SK-N-SH (cell line): ENCODE measurements at regions not wholly inside any gene's neighbourhood (a gene's known extent, or its start where the extent isn't known, plus 50 kb on each side); places are given as distances from the start of the nearest gene placed in this dataset.

Experiments
- CTCF ChIA-PET: fragments of 300-600, 350-600 bp; formaldehyde crosslinking; extraction: SDS; loops from one replicate; lab custom pipeline; 2021; lab: Yijun Ruan, JAX
- POLR2A ChIA-PET: fragments of 350-600 bp; sonication (Branson Sonifier 250); formaldehyde crosslinking; extraction: SDS; loops from one replicate; lab custom pipeline; 2020; ENCODE audit warnings: antibody characterized with exemption, inconsistent platforms; lab: Yijun Ruan, JAX
- DNase-seq: peaks from one replicate; pipeline ENCODE4 v3.0.0; 2012
- H2AFZ ChIP-seq: fragments of 200-600 bp; sonication (generic); 2 replicates; pipeline ENCODE4 v1.8.1; 2016; ENCODE audit warnings: antibody characterized with exemption, mild to moderate bottlenecking, low read depth
- H3F3A ChIP-seq: fragments of 200-600 bp; sonication (generic); replicated peaks from 2 replicates; pipeline ENCODE3; 2016; ENCODE audit warnings: antibody characterized with exemption, mild to moderate bottlenecking; ENCODE audit not compliant: insufficient read depth
- H3K27ac ChIP-seq, 2 experiments: fragments of 200-500 bp in 1 of 2; fragments of 200-600 bp in 1 of 2; sonication (Bioruptor generic) in 1 of 2; sonication (generic), shearing (Covaris generic) in 1 of 2; 2 replicates each; pipeline versions ENCODE4 v1.5.1 to v1.6.1; 2014 to 2016; ENCODE audit warnings: low read depth in 2 of 2, inconsistent platforms in 1 of 2, low read length in 1 of 2, mild to moderate bottlenecking in 1 of 2, mixed read lengths in 1 of 2
- H3K27me3 ChIP-seq: fragments of 200-600 bp; sonication (generic), shearing (Covaris generic); 2 replicates; pipeline ENCODE4 v1.6.1; 2016; ENCODE audit warnings: mixed run types; ENCODE audit not compliant: insufficient read depth
- H3K36me3 ChIP-seq, 2 experiments: fragments of 200-500 bp in 1 of 2; fragments of 200-600 bp in 1 of 2; sonication (Bioruptor generic) in 1 of 2; sonication (generic) in 1 of 2; replicated peaks in 1 of 2; 2 replicates each; pipeline versions ENCODE3 to v1.5.1; 2014 to 2016; ENCODE audit warnings: low read length in 1 of 2, mild to moderate bottlenecking in 1 of 2; ENCODE audit not compliant: insufficient read depth in 2 of 2, control insufficient read depth in 1 of 2
- H3K4me1 ChIP-seq, 2 experiments: fragments of 200-500 bp in 1 of 2; fragments of 200-600 bp in 1 of 2; sonication (Bioruptor generic) in 1 of 2; sonication (generic), shearing (Covaris generic) in 1 of 2; 2 replicates each; pipeline versions ENCODE4 v1.5.1 to v1.6.1; 2014 to 2016; ENCODE audit warnings: low read depth in 1 of 2, low read length in 1 of 2, mixed run types in 1 of 2; ENCODE audit not compliant: insufficient read depth in 2 of 2, control insufficient read depth in 1 of 2
- H3K4me2 ChIP-seq: fragments of 200-600 bp; sonication (generic), shearing (Covaris generic); 2 replicates; pipeline ENCODE4 v1.6.1; 2017; ENCODE audit warnings: mixed run types
- H3K4me3 ChIP-seq, 2 experiments: fragments of 200-500 bp in 1 of 2; fragments of 200-600 bp in 1 of 2; sonication (Bioruptor generic) in 1 of 2; sonication (generic), shearing (Covaris generic) in 1 of 2; 2 replicates each; pipeline versions ENCODE4 v1.5.1 to v1.8.1; 2014 to 2016; ENCODE audit warnings: low read depth in 2 of 2, inconsistent platforms in 1 of 2, low read length in 1 of 2, mild to moderate bottlenecking in 1 of 2, mixed read lengths in 1 of 2, moderate library complexity in 1 of 2
- H3K79me2 ChIP-seq: fragments of 200-600 bp; sonication (generic); 2 replicates; pipeline ENCODE4 v1.8.1; 2017; ENCODE audit warnings: mild to moderate bottlenecking; ENCODE audit not compliant: insufficient read depth
- H3K9ac ChIP-seq: fragments of 200-600 bp; sonication (generic); 2 replicates; pipeline ENCODE4 v1.6.1; 2017; ENCODE audit warnings: mixed run types
- H3K9me2 ChIP-seq: fragments of 200-600 bp; sonication (generic); 2 replicates; pipeline ENCODE4 v1.6.1; 2017; ENCODE audit warnings: mixed run types
- H3K9me3 ChIP-seq: fragments of 200-600 bp; sonication (generic); 2 replicates; pipeline ENCODE4 v1.6.1; 2017; ENCODE audit warnings: mixed run types, mild to moderate bottlenecking, moderate library complexity
- H4K20me1 ChIP-seq: fragments of 200-600 bp; sonication (generic); 2 replicates; pipeline ENCODE4 v1.6.1; 2017; ENCODE audit warnings: mild to moderate bottlenecking, mixed run types; ENCODE audit not compliant: insufficient read depth
- FOSL2 ChIP-seq: IDR thresholded peaks from 2 replicates; pipeline ENCODE4 v1.4.0; 2012; ENCODE audit warnings: low read depth, mild to moderate bottlenecking, moderate library complexity, borderline replicate concordance
- FOXJ3 ChIP-seq: sonication (generic); formaldehyde crosslinking; IDR thresholded peaks from 2 replicates; pipeline ENCODE4 v1.5.1; 2020; ENCODE audit warnings: mild to moderate bottlenecking, missing genetic modification reagents
- GABPA ChIP-seq: IDR thresholded peaks from 2 replicates; pipeline ENCODE4 v1.4.0; 2012; ENCODE audit warnings: low read depth, mild to moderate bottlenecking
- GATA2 ChIP-seq: sonication (generic); formaldehyde crosslinking; IDR thresholded peaks from 2 replicates; pipeline ENCODE4 v1.5.0; 2020; ENCODE audit warnings: mild to moderate bottlenecking, missing genetic modification reagents
- JUND ChIP-seq: IDR thresholded peaks from 2 replicates; pipeline ENCODE4 v1.4.0; 2012
- MEF2A ChIP-seq: IDR thresholded peaks from 2 replicates; pipeline ENCODE4 v1.4.0; 2012; ENCODE audit warnings: low read depth, borderline replicate concordance
- MXI1 ChIP-seq: IDR thresholded peaks from 2 replicates; pipeline ENCODE4 v1.6.1; 2012; ENCODE audit warnings: mild to moderate bottlenecking, low read depth, low read length, improper control_type of control experiment
- NFIC ChIP-seq: IDR thresholded peaks from 2 replicates; pipeline ENCODE4 v1.4.0; 2012; ENCODE audit warnings: borderline replicate concordance
- NRF1 ChIP-seq: IDR thresholded peaks from 2 replicates; pipeline ENCODE4 v1.6.1; 2012; ENCODE audit warnings: low read depth, mild to moderate bottlenecking, low read length
- RAD21 ChIP-seq: IDR thresholded peaks from 2 replicates; pipeline ENCODE4 v1.6.1; 2012; ENCODE audit warnings: mild to moderate bottlenecking, low read length
- RFX5 ChIP-seq: IDR thresholded peaks from 2 replicates; pipeline ENCODE4 v1.6.1; 2012; ENCODE audit warnings: mild to moderate bottlenecking, improper control_type of control experiment, low read length
- TEAD4 ChIP-seq: IDR thresholded peaks from 2 replicates; pipeline ENCODE4 v1.4.0; 2012; ENCODE audit warnings: mild to moderate bottlenecking, borderline replicate concordance; ENCODE audit not compliant: insufficient read depth
- USF2 ChIP-seq: fragments of 150-350 bp; IDR thresholded peaks from 2 replicates; pipeline ENCODE4 v1.6.1; 2017; ENCODE audit warnings: antibody characterized with exemption, low read length, low read depth, borderline replicate concordance
- YY1 ChIP-seq: IDR thresholded peaks from 2 replicates; pipeline ENCODE4 v1.4.0; 2012; ENCODE audit warnings: low read depth, mild to moderate bottlenecking
- ZBTB33 ChIP-seq: IDR thresholded peaks from 2 replicates; pipeline ENCODE4 v1.4.0; 2012; ENCODE audit warnings: low read depth, borderline replicate concordance
- WGBS: methylation state at CpG from one replicate; pipeline ENCODE4 v1.1.6; 2017; ENCODE audit warnings: low lambda C conversion rate; 5-methylcytosine and 5-hydroxymethylcytosine counted together
- TF ChIP-seq, protein P1 (sequence below): IDR thresholded peaks from 2 replicates; pipeline ENCODE4; 2012
- TF ChIP-seq, protein P2 (sequence below): IDR thresholded peaks from 2 replicates; pipeline ENCODE4 v1.4.0; 2012; ENCODE audit warnings: low read depth
- TF ChIP-seq, protein P3 (sequence below): fragments of 150-350 bp; IDR thresholded peaks from 2 replicates; pipeline ENCODE4 v1.6.1; 2016; ENCODE audit warnings: mild to moderate bottlenecking, low read depth, low read length

DNA sequence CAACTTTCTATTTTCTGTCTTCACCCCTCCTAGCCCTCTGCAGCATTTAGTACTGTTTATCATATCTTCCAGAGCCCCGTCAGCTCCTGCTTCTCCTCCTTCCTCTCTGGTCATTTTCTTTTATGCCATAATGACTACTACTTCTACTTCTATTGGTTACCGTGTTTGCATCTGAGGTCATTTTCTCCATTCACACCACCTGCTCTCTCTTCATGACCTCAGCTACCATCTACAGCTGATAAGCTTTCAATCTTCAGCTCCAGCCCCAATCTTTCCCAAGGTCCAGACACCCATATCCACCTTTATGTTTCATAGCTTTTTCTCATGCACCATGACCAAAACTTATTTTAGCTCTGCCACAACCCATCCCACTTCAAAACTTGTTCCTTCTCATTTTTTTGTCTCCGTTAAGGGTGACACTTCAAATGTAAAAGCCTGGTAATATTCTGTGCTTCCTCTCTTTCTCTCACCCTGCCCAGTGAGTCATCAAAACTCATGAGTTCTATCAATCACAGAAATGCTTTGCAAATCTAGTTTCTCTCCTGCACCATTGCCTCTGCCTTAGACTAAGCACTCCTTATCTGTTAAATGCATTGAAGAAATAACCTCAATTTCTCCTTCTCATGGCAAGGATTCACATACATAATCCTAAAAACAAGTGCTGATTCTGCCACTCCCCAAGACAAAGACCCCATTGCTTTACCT lies 71.3 kb upstream of the IQCM start:
- H3K9me2 ChIP-seq = no peaks in the 10 kb centered on the region
- H2AFZ ChIP-seq = no peak overlapping the region
- H3K9ac ChIP-seq = no peak overlapping the region
- WGBS = 25% methylated on average over 3 of the region's 3 CpGs
- H3K9me3 ChIP-seq = no peaks in the 10 kb centered on the region
- no peaks in the 10 kb centered on the region for H3K79me2 ChIP-seq
- H3K4me3 ChIP-seq = no peak overlapping the region
- POLR2A ChIA-PET = no interaction called here
- H3K27ac ChIP-seq = no peak overlapping the region
- H3K4me2 ChIP-seq = no peak overlapping the region
- TF ChIP-seq GABPA = no peak
- no peak for TF ChIP-seq FOXJ3
- TF ChIP-seq MEF2A = no peak
- no peak for TF ChIP-seq ZBTB33
- TF ChIP-seq, protein P1, sequence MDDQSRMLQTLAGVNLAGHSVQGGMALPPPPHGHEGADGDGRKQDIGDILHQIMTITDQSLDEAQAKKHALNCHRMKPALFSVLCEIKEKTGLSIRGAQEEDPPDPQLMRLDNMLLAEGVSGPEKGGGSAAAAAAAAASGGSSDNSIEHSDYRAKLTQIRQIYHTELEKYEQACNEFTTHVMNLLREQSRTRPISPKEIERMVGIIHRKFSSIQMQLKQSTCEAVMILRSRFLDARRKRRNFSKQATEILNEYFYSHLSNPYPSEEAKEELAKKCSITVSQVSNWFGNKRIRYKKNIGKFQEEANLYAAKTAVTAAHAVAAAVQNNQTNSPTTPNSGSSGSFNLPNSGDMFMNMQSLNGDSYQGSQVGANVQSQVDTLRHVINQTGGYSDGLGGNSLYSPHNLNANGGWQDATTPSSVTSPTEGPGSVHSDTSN = no peak
- TF ChIP-seq, protein P2, sequence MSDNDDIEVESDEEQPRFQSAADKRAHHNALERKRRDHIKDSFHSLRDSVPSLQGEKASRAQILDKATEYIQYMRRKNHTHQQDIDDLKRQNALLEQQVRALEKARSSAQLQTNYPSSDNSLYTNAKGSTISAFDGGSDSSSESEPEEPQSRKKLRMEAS = no peak
- no peak for TF ChIP-seq GATA2 (CRISPR knock-in tag)
- no peak for TF ChIP-seq USF2
- no peak for TF ChIP-seq RFX5
- CTCF ChIA-PET = interaction anchor here (0.5 to 2.1 kb wide), 2 partner anchors 11 to 78 kb away, joined by 3 to 6 read pairs; no protein-coding TSS in a partner anchor
- H3F3A ChIP-seq = no peaks in the 10 kb centered on the region
- no peaks in the 10 kb centered on the region; a peak in 1 of 4 replicates for H3K4me1 ChIP-seq
- no peaks in the 10 kb centered on the region for H4K20me1 ChIP-seq
- DNase-seq = no peak
- H3K27me3 ChIP-seq = no peaks in the 10 kb centered on the region
- no peaks in the 10 kb centered on the region for H3K36me3 ChIP-seq

- Histone ChIP-seq H3K9me2 (no peaks in the 10 kb centered on the region), H3F3A (no peaks in the 10 kb centered on the region), H2AFZ (no peak overlapping the region), H3K9ac (no peak overlapping the region), H3K4me2 (no peak overlapping the region), H3K27me3 (no peaks in the 10 kb centered on the region; the same call in 1 of the 2 replicates), H3K9me3 (no peaks in the 10 kb centered on the region), H3K27ac (no peak overlapping the region), H3K4me3 (no peak overlapping the region), H3K79me2 (no peaks in the 10 kb centered on the region), H4K20me1 (no peaks in the 10 kb centered on the region), H3K36me3 (no peaks in the 10 kb centered on the region), H3K4me1 (no peaks in the 10 kb centered on the region; a peak in 1 of 4 replicates)
- TF ChIP-seq, protein P3, sequence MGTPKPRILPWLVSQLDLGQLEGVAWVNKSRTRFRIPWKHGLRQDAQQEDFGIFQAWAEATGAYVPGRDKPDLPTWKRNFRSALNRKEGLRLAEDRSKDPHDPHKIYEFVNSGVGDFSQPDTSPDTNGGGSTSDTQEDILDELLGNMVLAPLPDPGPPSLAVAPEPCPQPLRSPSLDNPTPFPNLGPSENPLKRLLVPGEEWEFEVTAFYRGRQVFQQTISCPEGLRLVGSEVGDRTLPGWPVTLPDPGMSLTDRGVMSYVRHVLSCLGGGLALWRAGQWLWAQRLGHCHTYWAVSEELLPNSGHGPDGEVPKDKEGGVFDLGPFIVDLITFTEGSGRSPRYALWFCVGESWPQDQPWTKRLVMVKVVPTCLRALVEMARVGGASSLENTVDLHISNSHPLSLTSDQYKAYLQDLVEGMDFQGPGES = no peak
- TF ChIP-seq ZBTB33 (no peak), GABPA (no peak), YY1 (no peak), MXI1 (no peak), TEAD4 (no peak), NRF1 (no peak), JUND (no peak), FOSL2 (no peak), NFIC (no peak), RAD21 (no peak), RFX5 (no peak)
- TF ChIP-seq, protein P1 = no peak
- no peak for DNase-seq
- ChIA-PET CTCF (no interaction called here), POLR2A (no interaction called here)
- WGBS = 6% methylated on average over 3 of the region's 3 CpGs
Observed at GRCh38 chr4:149889991-149890390, 74.3 kb upstream of the IQCM start.
